ENCODE measurements at regions not wholly inside any gene's neighbourhood (a gene's known extent, or its start where the extent isn't known, plus 50 kb on each side); places are given as distances from the start of the nearest gene placed in this dataset.

DNA sequence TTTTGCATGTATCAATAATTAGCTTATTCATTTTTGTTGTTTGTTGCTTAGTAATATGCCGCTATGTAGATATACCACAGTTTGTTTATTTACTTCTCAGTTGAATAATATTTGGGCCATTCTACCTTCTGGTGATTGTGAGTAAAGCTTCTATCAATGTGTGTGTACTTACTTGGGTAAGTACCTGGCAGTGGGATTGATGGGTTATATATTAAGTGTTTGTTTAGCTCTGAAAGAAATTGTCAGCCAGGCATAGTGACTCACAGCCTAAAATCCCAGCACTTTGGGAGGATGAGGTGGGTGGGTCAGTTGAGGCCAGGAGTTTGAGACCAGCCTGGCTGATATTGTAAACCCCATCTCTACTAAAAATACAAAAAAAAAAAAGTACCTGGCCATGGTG lies 975.7 kb upstream of the MBL2 start:
- TF ChIP-seq CTCF (IDR thresholded peaks at IDR 0.05) (no peak), POLR2A (IDR thresholded peaks at IDR 0.05) (no peak)
